Breast epithelium (tissue), 4 donors: ENCODE measurements at regions not wholly inside any gene's neighbourhood (a gene's known extent, or its start where the extent isn't known, plus 50 kb on each side); places are given as distances from the start of the nearest gene placed in this dataset.

Experiments used
- DNase-seq, 2 donors: peaks; one replicate each; pipeline ENCODE4 v3.0.0-alpha.2; 2019; ENCODE audit warnings: low spot score in 2 of 2
- H3K27ac ChIP-seq, 2 donors: fragments of 200-600 bp; sonication (generic) in 1 of 2; one replicate each; pipeline ENCODE4 v1.5.1; 2016 to 2019; ENCODE audit warnings: mild to moderate bottlenecking in 1 of 2
- H3K27me3 ChIP-seq, 2 donors: fragments of 200-600 bp; sonication (generic) in 1 of 2; one replicate each; pipeline versions ENCODE4 v1.5.1 to v1.6.0; 2017 to 2019; ENCODE audit warnings: control low read depth in 1 of 2, mild to moderate bottlenecking in 1 of 2
- H3K36me3 ChIP-seq: fragments of 200-600 bp; one replicate; pipeline ENCODE4 v1.5.1; 2019
- H3K4me1 ChIP-seq, 2 donors: fragments of 200-600 bp; sonication (generic); one replicate each; pipeline ENCODE4 v1.5.1; 2016 to 2019; ENCODE audit warnings: control low read depth in 1 of 2
- H3K4me3 ChIP-seq, 3 donors: fragments of 200-600 bp; sonication (generic); 1 replicate in 2 of 3; 2 replicates in 1 of 3; pipeline ENCODE4 v1.5.1; 2016 to 2019; ENCODE audit warnings: mild to moderate bottlenecking in 3 of 3, moderate library complexity in 2 of 3
- H3K9me3 ChIP-seq, 2 donors: fragments of 200-600 bp; sonication (generic) in 1 of 2; one replicate each; pipeline ENCODE4 v1.5.1; 2016 to 2019; ENCODE audit warnings: control low read depth in 1 of 2
- CTCF ChIP-seq, 3 donors: fragments of 450-650 bp; IDR thresholded peaks; one replicate each; pipeline ENCODE4 v1.5.1; 2016 to 2017; ENCODE audit warnings: antibody characterized with exemption in 3 of 3, mild to moderate bottlenecking in 3 of 3, moderate library complexity in 3 of 3
- POLR2A ChIP-seq: fragments of 450-650 bp; IDR thresholded peaks from one replicate; pipeline ENCODE4 v1.6.1; 2016; ENCODE audit warnings: antibody characterized with exemption, mild to moderate bottlenecking, moderate library complexity
- POLR2AphosphoS5 ChIP-seq, 3 donors: sonication (generic); formaldehyde crosslinking; IDR thresholded peaks; one replicate each; pipeline ENCODE4 v1.6.1; 2017; ENCODE audit warnings: antibody characterized with exemption in 3 of 3
- intact Hi-C: fragments of 100-400 bp; cut with DNase I; formaldehyde crosslinking; loops from one replicate; pipeline ENCODE4 v1.15.1; 2023; ENCODE audit warnings: low total_unique reads

DNA sequence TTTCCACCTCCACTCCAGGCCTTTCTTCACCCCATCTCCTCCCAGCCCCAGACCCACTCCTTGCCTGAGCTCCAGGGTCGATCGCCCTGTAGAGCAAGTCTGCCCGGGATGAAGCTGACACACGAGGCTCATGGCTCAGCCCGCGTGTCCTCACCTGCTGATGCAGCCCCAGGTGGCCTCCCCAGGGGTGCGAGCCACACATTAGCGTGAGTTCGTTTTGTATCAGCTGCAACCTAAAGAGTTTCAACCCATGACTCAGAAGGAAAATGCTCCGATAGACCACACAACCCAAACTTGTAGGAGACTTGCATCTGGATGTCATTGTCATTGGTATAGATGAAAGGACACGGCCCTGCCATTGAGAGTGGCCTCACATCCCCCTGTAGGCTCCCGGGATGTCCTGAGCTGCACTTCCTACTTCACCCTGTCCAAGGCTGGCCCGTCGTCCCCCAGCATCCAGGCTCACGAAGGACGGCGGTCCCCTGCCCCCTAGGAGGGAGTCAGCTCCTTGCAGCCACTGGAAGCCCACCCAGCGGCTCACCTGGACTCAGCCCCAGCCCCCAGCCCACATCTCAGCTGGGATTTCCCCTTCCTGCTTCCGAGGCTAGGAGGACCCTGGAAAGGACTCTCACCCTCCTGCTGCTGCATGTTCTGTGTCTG lies 97.7 kb downstream of the HTR5A start:
- DNase-seq: no peak
- Histone ChIP-seq H3K4me3 (no peak overlapping the region), H3K9me3 (no peaks in the 10 kb centered on the region), H3K4me1 (no peaks in the 10 kb centered on the region), H3K27me3 (peaks cover 0 to 21% of the 10 kb centered on the region in 2 donors), H3K27ac (no peak overlapping the region), H3K36me3 (no peaks in the 10 kb centered on the region)
- intact Hi-C loops: no loop called here
- TF ChIP-seq POLR2AphosphoS5 (IDR thresholded peaks at IDR 0.05) (no peak), CTCF (IDR thresholded peaks at IDR 0.05) (no peak), POLR2A (no peak)

GRCh38 chr7:155168597-155169480 lies 98.7 kb downstream of the HTR5A start:
- Histone ChIP-seq H3K27me3 (peaks cover 0 to 21% of the 10 kb centered on the region in 2 donors), H3K27ac (no peak overlapping the region), H3K36me3 (no peaks in the 10 kb centered on the region), H3K9me3 (no peaks in the 10 kb centered on the region), H3K4me3 (no peak overlapping the region), H3K4me1 (no peaks in the 10 kb centered on the region)
- intact Hi-C loops: no loop called here
- TF ChIP-seq POLR2A (no peak), CTCF (IDR thresholded peaks at IDR 0.05) (no peak), POLR2AphosphoS5 (IDR thresholded peaks at IDR 0.05) (no peak)
- no peak for DNase-seq

- Histone ChIP-seq H3K27me3 (peaks cover 0 to 21% of the 10 kb centered on the region in 2 donors), H3K4me3 (no peak overlapping the region), H3K4me1 (no peaks in the 10 kb centered on the region), H3K9me3 (no peaks in the 10 kb centered on the region), H3K27ac (no peak overlapping the region), H3K36me3 (no peaks in the 10 kb centered on the region)
- TF ChIP-seq POLR2AphosphoS5 (IDR thresholded peaks at IDR 0.05) (no peak), POLR2A (no peak), CTCF (IDR thresholded peaks at IDR 0.05) (no peak)
- no peak for DNase-seq
- intact Hi-C loops: no loop called here
Observed at GRCh38 chr7:155169498-155170065, 99.5 kb downstream of the HTR5A start.

GRCh38 chr7:155170331-155170730 lies 100.2 kb downstream of the HTR5A start:
- intact Hi-C loops: no loop called here
- Histone ChIP-seq H3K27me3 (peaks cover 0 to 21% of the 10 kb centered on the region in 2 donors), H3K4me1 (no peaks in the 10 kb centered on the region), H3K36me3 (no peaks in the 10 kb centered on the region), H3K27ac (no peak overlapping the region), H3K9me3 (no peaks in the 10 kb centered on the region), H3K4me3 (no peak overlapping the region)
- DNase-seq: no peak
- TF ChIP-seq POLR2A (no peak), CTCF (IDR thresholded peaks at IDR 0.05) (no peak), POLR2AphosphoS5 (IDR thresholded peaks at IDR 0.05) (no peak)

- intact Hi-C loops: no loop called here
- H3K27me3 ChIP-seq: peaks cover 0 to 17% of the 10 kb centered on the region in 2 donors
- no peak overlapping the region for H3K4me3 ChIP-seq
- DNase-seq: no peak
- no peak overlapping the region for H3K27ac ChIP-seq
- H3K36me3 ChIP-seq: no peaks in the 10 kb centered on the region
- peaks cover 0 to 2% of the 10 kb centered on the region in 2 donors for H3K9me3 ChIP-seq
- no peaks in the 10 kb centered on the region for H3K4me1 ChIP-seq
- no peak for TF ChIP-seq POLR2AphosphoS5 (IDR thresholded peaks at IDR 0.05)
- no peak for TF ChIP-seq CTCF (IDR thresholded peaks at IDR 0.05)
- TF ChIP-seq POLR2A: no peak
Observed at GRCh38 chr7:155172141-155172540, 102.0 kb downstream of the HTR5A start.
